Neural cell (in vitro differentiated cells): ENCODE measurements at regions not wholly inside any gene's neighbourhood (a gene's known extent, or its start where the extent isn't known, plus 50 kb on each side); places are given as distances from the start of the nearest gene placed in this dataset.

ENCODE experiments used
- H2AFZ ChIP-seq: fragments of 200-600, 300-800 bp; sonication (generic), shearing (Covaris generic); 2 replicates; pipeline ENCODE4 v1.6.0; 2014; ENCODE audit warnings: low read depth, mild to moderate bottlenecking, antibody characterized with exemption, low read length, moderate library complexity
- H3F3A ChIP-seq: fragments of 200-600 bp; shearing (Covaris generic); 2 replicates; pipeline ENCODE4 v1.6.1; 2016; ENCODE audit warnings: mild to moderate bottlenecking, moderate library complexity, mixed read lengths, antibody characterized with exemption, low read length; ENCODE audit not compliant: insufficient read depth, poor library complexity, severe bottlenecking
- H3K27ac ChIP-seq: fragments of 200-600, 300-800 bp; sonication (generic), shearing (Covaris generic); 2 replicates; pipeline ENCODE4 v1.5.1; 2014; ENCODE audit warnings: mild to moderate bottlenecking, low read length, moderate library complexity
- H3K27me3 ChIP-seq: fragments of 300-800, 200-600 bp; sonication (generic), shearing (Covaris generic); 2 replicates; pipeline ENCODE4 v1.6.0; 2014; ENCODE audit warnings: mild to moderate bottlenecking, low read depth, low read length, moderate library complexity; ENCODE audit not compliant: insufficient read depth
- H3K36me3 ChIP-seq: fragments of 300-800, 200-600 bp; sonication (generic), shearing (Covaris generic); 2 replicates; pipeline ENCODE4 v1.5.1; 2014; ENCODE audit warnings: mild to moderate bottlenecking, antibody characterized with exemption, low read length, moderate library complexity; ENCODE audit not compliant: insufficient read depth
- H3K4me2 ChIP-seq: fragments of 300-800, 200-600 bp; sonication (generic), shearing (Covaris generic); 2 replicates; pipeline ENCODE4 v1.6.0; 2014; ENCODE audit warnings: mild to moderate bottlenecking, low read length
- H3K4me3 ChIP-seq: fragments of 300-800, 200-600 bp; sonication (generic), shearing (Covaris generic); 2 replicates; pipeline ENCODE4 v1.5.1; 2014; ENCODE audit warnings: mild to moderate bottlenecking, low read length, moderate library complexity
- H3K79me2 ChIP-seq: fragments of 200-600 bp; shearing (Covaris generic); replicated peaks from 2 replicates; pipeline ENCODE4 v1.6.0; 2014; ENCODE audit warnings: mild to moderate bottlenecking, low read length, moderate library complexity; ENCODE audit not compliant: insufficient read depth
- H3K9ac ChIP-seq: fragments of 300-800, 200-600 bp; sonication (generic), shearing (Covaris generic); 2 replicates; pipeline ENCODE4 v1.6.1; 2016; ENCODE audit warnings: mild to moderate bottlenecking, low read length, mixed read lengths
- H3K9me2 ChIP-seq: fragments of 200-600 bp; shearing (Covaris generic); 2 replicates; pipeline ENCODE4 v1.6.1; 2016; ENCODE audit warnings: mild to moderate bottlenecking, low read length, mixed read lengths; ENCODE audit not compliant: insufficient read depth
- H3K9me3 ChIP-seq: fragments of 200-600, 300-800 bp; sonication (generic), shearing (Covaris generic); 2 replicates; pipeline ENCODE4 v1.6.1; 2016; ENCODE audit warnings: mild to moderate bottlenecking, mixed run types, low read length, moderate library complexity, mixed read lengths
- H4K20me1 ChIP-seq: fragments of 200-600 bp; shearing (Covaris generic); 2 replicates; pipeline ENCODE4 v1.6.1; 2016; ENCODE audit warnings: mild to moderate bottlenecking, mixed run types; ENCODE audit not compliant: insufficient read depth
- CTCF ChIP-seq: fragments of 450-650 bp; IDR thresholded peaks from 2 replicates; pipeline ENCODE4 v1.5.1; 2014; ENCODE audit warnings: antibody characterized with exemption, mild to moderate bottlenecking, moderate library complexity; ENCODE audit not compliant: poor library complexity, severe bottlenecking
- EP300 ChIP-seq: fragments of 450-650 bp; conservative IDR thresholded peaks from 2 replicates; pipeline ENCODE4 v1.6.1; 2014; ENCODE audit warnings: antibody characterized with exemption, mild to moderate bottlenecking, moderate library complexity; ENCODE audit not compliant: poor library complexity, severe bottlenecking
- EZH2 ChIP-seq: fragments of 200-600, 300-800 bp; shearing (Covaris generic), sonication (generic); IDR thresholded peaks from 2 replicates; pipeline ENCODE4 v1.6.1; 2014; ENCODE audit warnings: antibody characterized with exemption, low read length, borderline replicate concordance, mild to moderate bottlenecking; ENCODE audit not compliant: insufficient read depth, poor library complexity, severe bottlenecking
- MXI1 ChIP-seq: fragments of 450-650 bp; conservative IDR thresholded peaks from 2 replicates; pipeline ENCODE4 v1.6.1; 2014; ENCODE audit warnings: antibody characterized with exemption, mild to moderate bottlenecking; ENCODE audit not compliant: poor library complexity, severe bottlenecking
- POLR2AphosphoS5 ChIP-seq: IDR thresholded peaks from 2 replicates; pipeline ENCODE4 v1.6.1; 2012
- RAD21 ChIP-seq: fragments of 450-650 bp; conservative IDR thresholded peaks from 2 replicates; pipeline ENCODE4 v1.6.1; 2014; ENCODE audit warnings: antibody characterized with exemption, mild to moderate bottlenecking, moderate library complexity
- SMC3 ChIP-seq: fragments of 450-650 bp; conservative IDR thresholded peaks from 2 replicates; pipeline ENCODE4 v1.6.1; 2014; ENCODE audit warnings: antibody characterized with exemption, mild to moderate bottlenecking, moderate library complexity; ENCODE audit not compliant: poor library complexity
- TAF1 ChIP-seq: IDR thresholded peaks from 2 replicates; pipeline ENCODE4 v1.6.1; 2012; ENCODE audit warnings: low read depth
- TF ChIP-seq, protein P1 (sequence below): IDR thresholded peaks from 2 replicates; pipeline ENCODE4 v1.6.1; 2012; ENCODE audit warnings: borderline replicate concordance

DNA sequence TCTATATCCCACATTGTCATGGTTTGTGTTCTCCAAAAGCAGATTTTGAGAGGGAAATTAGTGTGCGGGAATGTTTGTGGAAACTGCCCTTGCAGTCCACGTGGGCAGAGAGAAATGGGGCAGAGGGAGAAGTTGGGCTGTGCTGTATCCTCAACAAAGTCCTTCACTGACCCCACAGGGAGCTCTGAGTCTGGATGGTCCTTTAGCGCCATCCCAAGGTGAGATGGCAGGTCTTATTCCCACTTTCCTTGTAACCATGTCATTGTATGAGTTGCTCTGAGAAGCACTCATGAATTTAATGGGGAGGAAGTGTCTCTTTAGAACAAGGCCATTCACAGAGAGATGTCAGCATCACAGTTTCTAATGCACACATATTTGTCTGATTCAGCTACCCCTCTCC is 127.1 kb downstream of the ANKRD18B start:
- Histone ChIP-seq H3K27ac (no peak overlapping the region), H3K9me3 (no peaks in the 10 kb centered on the region), H3K9ac (no peak overlapping the region), H3K4me2 (no peak overlapping the region), H4K20me1 (no peaks in the 10 kb centered on the region), H3K36me3 (no peaks in the 10 kb centered on the region), H2AFZ (no peak overlapping the region), H3F3A (no peaks in the 10 kb centered on the region), H3K4me3 (no peak overlapping the region), H3K79me2 (no peaks in the 10 kb centered on the region), H3K27me3 (no peaks in the 10 kb centered on the region), H3K9me2 (no peaks in the 10 kb centered on the region)
- no peak for TF ChIP-seq EP300
- TF ChIP-seq, protein P1, sequence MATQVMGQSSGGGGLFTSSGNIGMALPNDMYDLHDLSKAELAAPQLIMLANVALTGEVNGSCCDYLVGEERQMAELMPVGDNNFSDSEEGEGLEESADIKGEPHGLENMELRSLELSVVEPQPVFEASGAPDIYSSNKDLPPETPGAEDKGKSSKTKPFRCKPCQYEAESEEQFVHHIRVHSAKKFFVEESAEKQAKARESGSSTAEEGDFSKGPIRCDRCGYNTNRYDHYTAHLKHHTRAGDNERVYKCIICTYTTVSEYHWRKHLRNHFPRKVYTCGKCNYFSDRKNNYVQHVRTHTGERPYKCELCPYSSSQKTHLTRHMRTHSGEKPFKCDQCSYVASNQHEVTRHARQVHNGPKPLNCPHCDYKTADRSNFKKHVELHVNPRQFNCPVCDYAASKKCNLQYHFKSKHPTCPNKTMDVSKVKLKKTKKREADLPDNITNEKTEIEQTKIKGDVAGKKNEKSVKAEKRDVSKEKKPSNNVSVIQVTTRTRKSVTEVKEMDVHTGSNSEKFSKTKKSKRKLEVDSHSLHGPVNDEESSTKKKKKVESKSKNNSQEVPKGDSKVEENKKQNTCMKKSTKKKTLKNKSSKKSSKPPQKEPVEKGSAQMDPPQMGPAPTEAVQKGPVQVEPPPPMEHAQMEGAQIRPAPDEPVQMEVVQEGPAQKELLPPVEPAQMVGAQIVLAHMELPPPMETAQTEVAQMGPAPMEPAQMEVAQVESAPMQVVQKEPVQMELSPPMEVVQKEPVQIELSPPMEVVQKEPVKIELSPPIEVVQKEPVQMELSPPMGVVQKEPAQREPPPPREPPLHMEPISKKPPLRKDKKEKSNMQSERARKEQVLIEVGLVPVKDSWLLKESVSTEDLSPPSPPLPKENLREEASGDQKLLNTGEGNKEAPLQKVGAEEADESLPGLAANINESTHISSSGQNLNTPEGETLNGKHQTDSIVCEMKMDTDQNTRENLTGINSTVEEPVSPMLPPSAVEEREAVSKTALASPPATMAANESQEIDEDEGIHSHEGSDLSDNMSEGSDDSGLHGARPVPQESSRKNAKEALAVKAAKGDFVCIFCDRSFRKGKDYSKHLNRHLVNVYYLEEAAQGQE = no peak
- TF ChIP-seq TAF1 = no peak
- no peak for TF ChIP-seq SMC3
- no peak for TF ChIP-seq RAD21
- TF ChIP-seq MXI1 = no peak
- no peak for TF ChIP-seq POLR2AphosphoS5
- no peak for TF ChIP-seq CTCF
- TF ChIP-seq EZH2 = no peak

DNA sequence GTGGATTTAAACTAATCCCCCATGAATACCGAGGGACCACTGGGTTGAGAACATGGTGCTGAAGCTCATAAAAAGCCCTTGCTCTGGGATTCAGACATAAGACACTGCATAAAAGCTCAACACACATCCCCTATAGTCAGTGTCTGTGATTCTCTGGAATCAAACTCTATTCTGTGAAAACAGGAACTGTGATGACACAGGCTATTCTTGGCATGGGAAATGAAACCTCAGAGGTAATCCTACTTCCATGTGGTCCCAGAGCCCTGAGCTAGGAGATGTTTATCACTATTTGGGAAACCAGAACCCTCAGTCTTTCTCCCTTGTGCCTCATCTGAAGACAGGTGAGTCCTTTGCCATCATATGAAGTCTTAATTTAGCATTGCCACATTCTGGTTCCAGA is 135.4 kb upstream of the PRSS3 start:
- Histone ChIP-seq H3K27me3 (no peaks in the 10 kb centered on the region), H3K9me2 (no peaks in the 10 kb centered on the region), H3F3A (no peaks in the 10 kb centered on the region), H3K9ac (no peak overlapping the region), H3K4me2 (no peak overlapping the region), H4K20me1 (no peaks in the 10 kb centered on the region), H3K27ac (no peak overlapping the region), H2AFZ (no peak overlapping the region), H3K4me3 (no peak overlapping the region), H3K36me3 (no peaks in the 10 kb centered on the region), H3K79me2 (no peaks in the 10 kb centered on the region), H3K9me3 (no peaks in the 10 kb centered on the region)
- TF ChIP-seq RAD21 (no peak), SMC3 (no peak), POLR2AphosphoS5 (no peak), EZH2 (no peak), MXI1 (no peak), CTCF (no peak), EP300 (no peak), TAF1 (no peak)
- TF ChIP-seq, protein P1 = no peak
